SIG-M5 treated with dmso at 0.1 percent for 504 hours (cell line): ENCODE measurements at regions not wholly inside any gene's neighbourhood (a gene's known extent, or its start where the extent isn't known, plus 50 kb on each side); places are given as distances from the start of the nearest gene placed in this dataset.

ENCODE experiments used
- DNase-seq: peaks from one replicate; lab custom pipeline; 2025; ENCODE audit not compliant: unreplicated experiment; lab: John Stamatoyannopoulos, UW

GRCh38 chr6:33869121-33869520 is 65.3 kb upstream of the MLN start:
- no peak for DNase-seq

- DNase-seq, result no peak
These were observed 64.3 kb upstream of the MLN start for GRCh38 chr6:33868141-33868540.

GRCh38 chr6:33865478-33866077 is 61.8 kb upstream of the MLN start:
- DNase-seq, result no peak

DNA sequence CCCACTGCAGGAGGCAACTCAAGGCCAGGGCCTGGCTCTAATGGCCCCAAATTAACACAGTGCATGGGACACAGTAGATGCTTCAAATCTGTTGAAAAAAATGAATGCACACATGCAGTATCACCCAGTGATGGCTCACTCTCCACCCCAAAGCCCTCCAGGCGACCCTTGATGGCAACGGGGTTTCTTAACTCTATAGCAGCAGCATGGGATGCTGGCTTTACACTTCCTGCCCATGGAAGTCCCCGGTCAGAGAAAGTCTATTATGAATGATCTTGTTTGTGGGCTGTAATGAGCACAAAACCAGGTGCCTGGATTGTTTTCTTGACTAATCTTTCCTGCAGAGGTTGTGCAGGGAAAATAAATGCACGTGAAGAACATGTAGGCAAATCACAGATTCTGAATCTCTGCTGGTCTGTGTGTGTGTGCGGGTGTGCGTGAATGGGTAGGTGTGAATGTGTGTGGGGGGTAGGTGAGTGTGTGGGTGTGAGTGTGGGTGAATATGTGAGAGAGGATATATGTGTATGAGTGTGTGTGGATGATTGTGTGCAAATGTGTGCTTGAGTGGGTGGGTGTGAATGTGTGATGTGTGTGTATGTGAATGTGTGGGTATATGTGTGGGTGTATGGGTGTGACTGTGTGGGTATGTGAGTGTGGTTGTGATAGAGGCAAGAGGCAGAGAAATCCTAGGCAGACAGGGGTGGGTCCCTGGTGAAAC is 60.1 kb upstream of the MLN start:
- no peak for DNase-seq

DNA sequence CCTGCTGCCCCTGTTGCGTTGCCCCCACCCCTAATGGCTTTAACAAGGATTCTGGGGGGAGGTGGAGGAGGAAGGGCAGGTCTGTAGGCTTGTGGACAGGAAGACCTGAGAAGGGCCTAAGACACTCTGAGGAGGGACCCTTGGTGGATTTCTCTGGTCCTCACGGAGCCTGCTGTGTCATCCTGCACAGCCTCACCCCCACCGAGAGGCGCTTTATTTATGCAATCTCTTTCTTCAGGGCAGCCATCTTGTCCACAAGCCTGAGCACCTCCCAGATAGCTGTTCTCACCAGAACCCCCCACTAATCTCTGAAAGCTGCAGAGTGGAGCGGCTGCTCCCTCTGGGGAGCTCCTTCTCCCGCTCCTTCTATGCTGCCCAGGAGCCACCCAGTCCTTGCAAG is 59.3 kb upstream of the MLN start:
- no peak for DNase-seq

DNA sequence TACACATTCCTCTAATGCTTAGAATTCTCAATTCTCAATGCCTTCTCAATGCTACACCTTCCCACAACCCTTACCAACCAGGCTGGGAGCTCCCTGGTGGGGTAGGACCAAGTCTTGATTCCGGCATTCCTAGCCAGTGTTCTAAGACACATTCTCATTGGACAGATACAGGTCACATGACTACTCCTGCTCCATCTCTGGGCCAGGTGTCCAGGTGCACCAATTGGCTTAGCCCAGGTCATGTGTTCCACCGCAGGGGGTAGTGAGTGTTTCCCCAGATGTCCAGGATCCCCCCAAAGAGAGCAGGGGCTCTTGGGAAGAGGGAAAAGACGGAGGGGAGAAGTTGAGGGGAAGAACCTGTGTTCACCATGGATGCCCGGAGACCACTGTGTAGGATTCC is 58.7 kb upstream of the MLN start:
- no peak for DNase-seq

DNA sequence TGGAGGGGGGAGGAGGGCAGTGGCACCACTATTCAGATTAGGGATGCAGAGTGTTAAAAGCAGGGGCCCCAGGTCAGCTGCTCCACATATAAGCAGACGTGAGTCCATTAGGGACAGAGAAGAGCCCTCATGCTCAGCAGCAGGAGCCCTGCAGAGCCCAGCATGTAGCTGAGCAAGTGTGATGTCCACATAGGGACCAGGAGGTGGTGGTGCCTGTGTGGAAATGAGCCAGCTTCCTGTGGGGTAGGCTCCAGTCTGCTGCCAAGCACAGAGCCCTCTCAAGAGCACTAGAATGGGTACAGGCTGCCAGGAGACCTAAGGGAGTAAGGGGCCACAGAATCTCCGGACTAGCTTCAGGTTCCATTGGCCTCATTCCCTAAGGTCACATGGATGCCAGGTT is 57.9 kb upstream of the MLN start:
- DNase-seq, result no peak

DNA sequence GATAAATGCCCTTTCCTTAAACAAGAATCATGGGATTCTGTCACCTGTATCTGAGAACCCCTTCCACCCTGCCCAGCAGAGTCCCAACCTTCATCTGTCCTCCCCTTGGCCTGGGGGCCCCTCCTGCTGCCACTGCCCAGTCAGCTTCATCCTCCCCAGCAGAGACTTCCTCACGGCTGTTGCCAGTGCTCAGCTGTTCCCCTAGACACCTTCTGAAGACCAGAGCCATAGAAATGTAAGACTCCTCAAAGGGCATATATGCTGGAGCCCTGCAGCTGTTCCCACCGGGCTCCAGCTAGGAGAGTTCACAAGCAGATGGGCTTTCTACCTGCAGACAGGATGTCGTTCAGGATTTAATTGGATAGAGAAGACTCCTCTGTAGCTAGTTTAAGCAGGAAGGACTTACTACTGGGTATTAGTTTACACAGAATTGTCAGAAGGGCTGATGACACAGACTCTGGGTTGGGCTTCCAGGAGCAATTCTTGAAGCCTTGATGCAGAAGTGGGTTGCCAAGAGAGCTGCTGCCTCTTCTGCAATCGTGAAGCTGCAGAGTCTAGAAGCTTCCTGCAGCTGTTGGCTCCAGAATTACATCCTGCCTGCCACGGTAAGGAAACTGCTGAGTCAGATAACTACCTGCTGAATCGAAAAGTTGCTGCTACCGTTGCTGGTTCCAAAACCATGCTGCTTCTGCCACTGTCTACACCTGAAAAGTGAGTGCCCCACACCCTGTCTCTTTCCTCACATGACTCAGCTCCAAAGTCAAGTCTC is 57.1 kb upstream of the MLN start:
- DNase-seq, result no peak

GRCh38 chr6:33860006-33860405 is 56.2 kb upstream of the MLN start:
- DNase-seq, result no peak

DNA sequence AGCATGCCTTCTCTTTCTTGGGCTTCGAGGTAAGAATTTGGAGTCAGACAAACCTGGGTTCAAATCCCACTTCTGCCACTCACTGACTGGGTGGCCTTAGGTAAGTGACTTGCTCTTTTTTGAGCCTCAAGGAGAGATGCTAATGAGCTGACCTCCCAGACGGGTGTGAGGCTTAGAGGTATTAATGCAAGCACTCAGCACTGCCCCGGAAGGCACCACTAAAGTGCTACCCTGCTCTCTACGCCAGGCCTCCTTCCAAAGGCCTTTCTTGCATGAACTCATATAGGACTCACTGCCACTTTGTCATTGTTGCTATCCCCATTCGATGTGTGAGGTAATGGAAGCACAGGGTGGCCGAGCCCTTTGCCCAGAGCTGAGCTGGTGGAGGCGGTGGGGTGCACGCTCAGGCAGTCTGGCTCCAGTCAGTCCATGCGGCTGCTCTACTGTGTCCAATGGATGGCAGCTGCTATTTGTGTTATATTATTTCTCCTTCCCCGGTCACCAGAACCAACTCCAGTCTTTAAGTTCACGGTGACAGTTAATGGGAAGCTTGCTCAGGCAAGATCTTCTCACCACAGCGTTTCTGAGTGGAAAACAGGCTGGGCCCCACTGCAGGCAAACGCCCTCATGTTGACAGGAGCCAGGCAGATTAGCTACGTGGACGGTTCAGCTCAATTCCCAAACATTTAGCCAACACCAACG is 55.2 kb upstream of the MLN start:
- DNase-seq, result no peak

- no peak for DNase-seq
These were observed 54.2 kb upstream of the MLN start for GRCh38 chr6:33857932-33858475.

DNA sequence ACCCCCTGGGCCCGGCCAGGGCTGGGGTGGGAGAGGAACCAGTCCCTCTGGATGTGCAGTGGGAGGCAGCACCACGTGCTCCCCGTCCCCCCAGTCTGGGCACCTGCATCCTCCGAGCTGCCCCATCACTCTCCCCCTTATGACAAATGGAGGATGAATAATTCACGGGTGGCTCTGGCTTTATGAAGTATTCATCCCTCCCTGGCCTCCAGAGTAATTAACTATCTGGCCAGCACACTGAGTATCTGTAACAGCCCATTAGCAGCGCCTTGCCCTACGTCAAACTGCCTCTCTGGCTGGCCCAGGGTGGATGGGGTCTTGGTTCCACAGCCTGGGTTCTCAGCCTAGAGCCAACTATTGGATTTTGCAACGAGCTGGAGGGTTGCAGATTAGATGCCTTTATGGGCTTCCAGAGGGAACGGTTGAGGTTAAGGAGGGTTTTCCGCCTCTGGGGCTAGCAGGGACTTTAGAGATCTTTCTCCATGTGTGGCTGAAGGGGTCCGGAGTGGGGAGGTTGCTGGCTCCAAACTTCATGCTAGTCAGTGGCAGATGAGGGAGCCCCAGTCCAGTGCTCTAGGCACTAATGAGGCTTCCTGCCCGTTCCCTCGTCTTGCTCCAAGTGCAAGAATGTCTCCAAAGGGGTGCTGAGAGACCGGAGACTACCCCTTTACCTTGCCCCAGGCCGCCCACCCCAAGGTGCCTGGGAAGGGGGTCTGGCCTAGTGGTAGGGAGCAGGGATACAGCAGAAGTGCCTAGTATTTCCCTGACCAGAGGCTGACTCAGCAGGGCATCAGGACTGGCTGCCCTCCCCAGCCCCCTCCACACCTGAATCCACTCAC is 53.5 kb upstream of the MLN start:
- no peak for DNase-seq

GRCh38 chr6:33856655-33857054 is 52.9 kb upstream of the MLN start:
- no peak for DNase-seq

DNA sequence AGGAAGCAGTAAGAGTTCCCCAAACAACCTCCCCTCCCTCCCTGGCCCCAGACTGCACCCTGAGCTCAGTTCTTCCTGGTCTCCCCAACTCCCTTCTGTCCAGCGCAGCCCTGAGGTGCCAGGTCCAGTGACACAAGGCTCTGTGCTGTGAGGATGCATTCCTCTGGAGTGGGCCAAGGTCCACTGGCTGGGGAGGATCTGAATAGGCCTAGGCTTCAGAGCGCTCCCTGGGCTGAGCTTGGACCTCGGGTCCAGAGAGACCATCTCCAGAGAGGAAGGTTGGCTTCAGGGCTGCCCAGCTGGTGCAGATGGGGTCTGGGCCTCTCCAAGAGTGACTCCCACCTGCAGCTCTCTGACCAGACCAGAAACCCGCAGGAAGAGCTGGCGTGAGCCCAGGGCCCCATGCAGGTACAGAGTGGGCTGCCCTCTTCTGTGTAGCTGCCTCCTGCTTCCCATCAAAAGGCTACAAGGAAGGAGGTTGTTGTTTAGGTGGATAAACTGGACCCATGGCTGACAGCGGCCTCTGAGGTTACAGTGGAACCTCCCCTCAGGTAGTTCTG is 52.3 kb upstream of the MLN start:
- no peak for DNase-seq

DNA sequence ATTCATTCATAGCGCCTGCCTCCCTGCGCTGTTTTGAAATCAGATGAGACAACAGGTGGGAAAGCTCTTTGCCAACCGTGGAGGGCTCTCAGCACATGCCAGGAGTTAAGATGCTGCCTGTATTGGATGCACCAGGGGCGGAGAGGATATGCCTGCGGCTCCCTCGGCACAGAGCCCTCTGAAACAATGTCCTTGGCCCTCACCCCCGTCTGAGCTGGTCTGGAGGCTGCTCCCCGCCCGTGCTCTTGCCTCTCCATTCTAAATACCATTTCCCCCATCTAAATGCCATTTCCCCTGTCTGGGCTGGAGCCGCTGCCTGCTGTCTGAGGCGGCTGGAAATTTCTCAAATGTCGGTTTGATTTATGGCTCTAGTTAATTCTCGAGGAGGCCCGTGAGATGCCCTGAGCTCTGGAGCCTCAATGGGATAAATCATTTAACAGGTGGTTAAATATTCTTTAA is 50.8 kb upstream of the MLN start:
- no peak for DNase-seq

DNA sequence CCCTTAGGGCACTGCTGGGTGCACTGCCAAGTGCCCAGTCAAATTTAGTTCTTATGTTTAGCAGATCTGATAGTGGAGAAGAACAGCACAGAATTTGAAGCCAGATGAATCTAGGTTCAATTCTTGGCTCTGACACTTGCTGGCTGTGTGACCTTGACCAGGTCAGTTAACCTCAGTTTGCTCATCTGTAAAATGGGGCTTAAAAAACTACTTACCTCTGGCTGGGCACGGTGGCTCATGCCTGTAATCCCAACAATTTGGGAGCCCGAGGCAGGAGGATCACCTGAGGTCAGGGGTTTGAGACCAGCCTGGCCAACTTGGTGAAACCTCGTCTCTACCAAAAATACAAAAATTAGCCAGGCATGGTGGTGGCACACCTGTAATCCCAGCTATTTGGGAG is 49.9 kb upstream of the MLN start:
- no peak for DNase-seq
